PC-3 (cell line): ENCODE measurements at regions not wholly inside any gene's neighbourhood (a gene's known extent, or its start where the extent isn't known, plus 50 kb on each side); places are given as distances from the start of the nearest gene placed in this dataset.

Source experiments
- ATAC-seq: fragments of 200-7000 bp; cut with Tn5 transposase; 2 replicates; pipeline ENCODE4 v1.9.1; 2020; ENCODE audit warnings: mild to moderate bottlenecking, moderate library complexity
- BruUV-seq: library from RNA; stranded (reverse); fragments of 400-500 nt; replicated peaks from 2 replicates; lab custom pipeline; 2021; lab: Mats Ljungman, UMichigan
- CTCF ChIA-PET: fragments of 300-600 bp; sonication (Branson Sonifier 250); formaldehyde crosslinking; loops from one replicate; lab custom pipeline; 2022; ENCODE audit warnings: antibody characterized with exemption; lab: Charles Lee
- POLR2A ChIA-PET: fragments of 300-600 bp; sonication (Branson Sonifier 250); formaldehyde crosslinking; loops from one replicate; lab custom pipeline; 2022; ENCODE audit warnings: antibody characterized with exemption; ENCODE audit not compliant: unreplicated experiment; lab: Charles Lee
- DNase-seq: peaks from one replicate; pipeline ENCODE4 v3.0.0-alpha.2; 2015
- H2AFZ ChIP-seq: fragments of 300-600 bp; sonication (generic); 2 replicates; pipeline ENCODE4 v1.6.0; 2016; ENCODE audit warnings: antibody characterized with exemption, low read length
- H3F3A ChIP-seq: fragments of 300-600 bp; sonication (generic); one replicate; pipeline ENCODE4 v1.6.0; 2017; ENCODE audit warnings: antibody characterized with exemption, low read length, control low read depth, mild to moderate bottlenecking; ENCODE audit not compliant: unreplicated experiment
- H3K27ac ChIP-seq: fragments of 300-600 bp; sonication (generic); 2 replicates; pipeline ENCODE4 v1.5.1; 2016; ENCODE audit warnings: mild to moderate bottlenecking, low read length
- H3K27me3 ChIP-seq: fragments of 300-600 bp; sonication (generic); 2 replicates; pipeline ENCODE4 v1.6.1; 2016; ENCODE audit warnings: low read length, mixed read lengths
- H3K36me3 ChIP-seq: fragments of 300-600 bp; sonication (generic); 2 replicates; pipeline ENCODE4 v1.6.1; 2016; ENCODE audit warnings: low read depth, mixed run types, low read length, mixed read lengths
- H3K4me1 ChIP-seq: fragments of 300-600 bp; sonication (generic); 2 replicates; pipeline ENCODE4 v1.5.1; 2016; ENCODE audit warnings: low read length; ENCODE audit not compliant: insufficient read depth
- H3K4me2 ChIP-seq: fragments of 300-600 bp; sonication (generic); 2 replicates; pipeline ENCODE4 v1.6.0; 2016; ENCODE audit warnings: low read length
- H3K4me3 ChIP-seq: fragments of 300-600 bp; sonication (generic); 2 replicates; pipeline ENCODE4 v1.5.1; 2016; ENCODE audit warnings: mild to moderate bottlenecking, low read length, mixed read lengths
- H3K79me2 ChIP-seq: fragments of 300-600 bp; sonication (generic); 2 replicates; pipeline ENCODE4 v1.6.1; 2017; ENCODE audit warnings: low read length, mixed read lengths
- H3K9ac ChIP-seq: fragments of 300-600 bp; sonication (generic); 2 replicates; pipeline ENCODE4 v1.6.0; 2016; ENCODE audit warnings: mild to moderate bottlenecking, low read length
- H3K9me2 ChIP-seq: fragments of 300-600 bp; sonication (generic); replicated peaks from 2 replicates; pipeline ENCODE4 v1.6.1; 2016; ENCODE audit warnings: mixed run types, low read length, mixed read lengths
- H3K9me3 ChIP-seq: fragments of 300-600 bp; sonication (generic); 2 replicates; pipeline ENCODE4 v1.6.1; 2016; ENCODE audit warnings: low read length, mixed read lengths
- H4K20me1 ChIP-seq: fragments of 300-600 bp; sonication (generic); 2 replicates; pipeline ENCODE4 v1.6.1; 2016; ENCODE audit warnings: low read length, mixed read lengths
- EZH2 ChIP-seq: fragments of 300-600 bp; sonication (generic); IDR thresholded peaks from one replicate; pipeline ENCODE4 v1.6.1; 2017; ENCODE audit warnings: antibody characterized with exemption, mild to moderate bottlenecking, low read length; ENCODE audit not compliant: unreplicated experiment
- EZH2phosphoT487 ChIP-seq: fragments of 300-600 bp; sonication (generic); IDR thresholded peaks from 2 replicates; pipeline ENCODE4 v1.6.1; 2018; ENCODE audit warnings: mild to moderate bottlenecking, antibody characterized with exemption, low read length, borderline replicate concordance
- intact Hi-C: fragments of 100-400 bp; cut with micrococcal nuclease; formaldehyde crosslinking; loops from 2 replicates; pipeline ENCODE4 v1.9.0; 2023
- TF ChIP-seq, protein P1 (sequence below): fragments of 300-600 bp; sonication (generic); conservative IDR thresholded peaks from 2 replicates; pipeline ENCODE4 v1.5.1; 2017; ENCODE audit warnings: antibody characterized with exemption, low read depth, mild to moderate bottlenecking, low read length

DNA sequence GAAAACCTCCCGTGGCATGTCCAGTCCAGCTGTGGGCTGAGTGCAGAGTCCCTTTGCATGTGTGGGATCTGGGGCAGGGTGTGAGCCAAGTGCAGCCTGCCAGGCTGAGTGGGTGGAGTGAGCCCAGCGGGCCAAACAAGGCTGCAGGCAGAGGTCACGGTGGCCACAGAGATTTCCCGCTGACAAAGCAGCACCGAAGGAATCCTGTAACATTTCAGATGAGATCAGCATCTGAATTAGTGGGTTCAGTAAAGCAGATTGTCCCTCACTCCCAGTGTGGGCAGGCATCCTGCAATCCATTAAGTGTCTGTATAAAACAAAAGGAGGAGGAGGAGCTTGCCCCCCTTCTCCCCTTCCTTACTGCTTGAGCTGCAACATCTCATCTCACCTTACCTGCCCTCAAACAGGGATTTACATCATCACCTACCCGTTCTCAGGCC is 324.4 kb downstream of the FAT4 start:
- H3K4me1 ChIP-seq, result no peaks in the 10 kb centered on the region
- no peak overlapping the region for H2AFZ ChIP-seq
- no peak overlapping the region for H3K9ac ChIP-seq
- no peaks in the 10 kb centered on the region for H3K36me3 ChIP-seq
- no peak overlapping the region for H3K4me2 ChIP-seq
- H3K27ac ChIP-seq, result no peak overlapping the region
- ChIA-PET POLR2A (no interaction called here), CTCF (no interaction called here)
- TF ChIP-seq EZH2phosphoT487, result no peak
- TF ChIP-seq, protein P1, sequence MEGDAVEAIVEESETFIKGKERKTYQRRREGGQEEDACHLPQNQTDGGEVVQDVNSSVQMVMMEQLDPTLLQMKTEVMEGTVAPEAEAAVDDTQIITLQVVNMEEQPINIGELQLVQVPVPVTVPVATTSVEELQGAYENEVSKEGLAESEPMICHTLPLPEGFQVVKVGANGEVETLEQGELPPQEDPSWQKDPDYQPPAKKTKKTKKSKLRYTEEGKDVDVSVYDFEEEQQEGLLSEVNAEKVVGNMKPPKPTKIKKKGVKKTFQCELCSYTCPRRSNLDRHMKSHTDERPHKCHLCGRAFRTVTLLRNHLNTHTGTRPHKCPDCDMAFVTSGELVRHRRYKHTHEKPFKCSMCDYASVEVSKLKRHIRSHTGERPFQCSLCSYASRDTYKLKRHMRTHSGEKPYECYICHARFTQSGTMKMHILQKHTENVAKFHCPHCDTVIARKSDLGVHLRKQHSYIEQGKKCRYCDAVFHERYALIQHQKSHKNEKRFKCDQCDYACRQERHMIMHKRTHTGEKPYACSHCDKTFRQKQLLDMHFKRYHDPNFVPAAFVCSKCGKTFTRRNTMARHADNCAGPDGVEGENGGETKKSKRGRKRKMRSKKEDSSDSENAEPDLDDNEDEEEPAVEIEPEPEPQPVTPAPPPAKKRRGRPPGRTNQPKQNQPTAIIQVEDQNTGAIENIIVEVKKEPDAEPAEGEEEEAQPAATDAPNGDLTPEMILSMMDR, result no peak
- TF ChIP-seq EZH2, result no peak
- no TSS peak for BruUV-seq
- no peaks in the 10 kb centered on the region for H3K27me3 ChIP-seq
- ATAC-seq, result no peak
- H3K9me3 ChIP-seq, result no peaks in the 10 kb centered on the region
- no peak overlapping the region for H3K4me3 ChIP-seq
- no peaks in the 10 kb centered on the region for H3K9me2 ChIP-seq
- H3K79me2 ChIP-seq, result no peaks in the 10 kb centered on the region
- no peaks in the 10 kb centered on the region for H4K20me1 ChIP-seq
- H3F3A ChIP-seq, result no peaks in the 10 kb centered on the region
- DNase-seq, result no peak
- intact Hi-C loops, result no loop called here

DNA sequence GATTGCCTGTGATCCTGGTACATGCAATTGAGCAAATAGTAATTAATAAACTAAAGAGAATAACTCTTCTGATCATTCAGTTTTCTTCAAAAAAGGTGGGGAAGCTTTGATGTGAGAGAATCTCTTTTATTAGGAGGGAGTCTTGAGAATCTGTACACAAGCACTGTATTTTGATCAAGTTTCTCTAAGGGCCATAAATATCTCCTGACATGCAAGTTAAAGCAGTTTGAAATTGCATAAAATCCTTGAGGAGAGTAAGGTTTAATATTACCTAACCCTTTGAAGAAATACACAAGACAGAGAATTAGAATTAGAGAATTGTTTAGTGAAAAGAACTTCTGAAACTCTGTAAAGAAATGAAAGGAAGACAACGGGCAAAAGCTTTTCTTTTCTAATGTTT is 326.9 kb downstream of the FAT4 start:
- intact Hi-C loops, result no loop called here
- Histone ChIP-seq H3F3A (no peaks in the 10 kb centered on the region), H3K27ac (no peak overlapping the region), H3K9me3 (no peaks in the 10 kb centered on the region), H3K4me1 (no peaks in the 10 kb centered on the region), H3K36me3 (no peaks in the 10 kb centered on the region), H2AFZ (no peak overlapping the region), H3K27me3 (no peaks in the 10 kb centered on the region), H3K79me2 (no peaks in the 10 kb centered on the region), H4K20me1 (no peaks in the 10 kb centered on the region), H3K4me3 (no peak overlapping the region), H3K4me2 (no peak overlapping the region), H3K9ac (no peak overlapping the region), H3K9me2 (no peaks in the 10 kb centered on the region)
- POLR2A ChIA-PET, result no interaction called here
- no TSS peak for BruUV-seq
- CTCF ChIA-PET, result no interaction called here
- no peak for DNase-seq
- no peak for TF ChIP-seq EZH2
- ATAC-seq, result no peak

DNA sequence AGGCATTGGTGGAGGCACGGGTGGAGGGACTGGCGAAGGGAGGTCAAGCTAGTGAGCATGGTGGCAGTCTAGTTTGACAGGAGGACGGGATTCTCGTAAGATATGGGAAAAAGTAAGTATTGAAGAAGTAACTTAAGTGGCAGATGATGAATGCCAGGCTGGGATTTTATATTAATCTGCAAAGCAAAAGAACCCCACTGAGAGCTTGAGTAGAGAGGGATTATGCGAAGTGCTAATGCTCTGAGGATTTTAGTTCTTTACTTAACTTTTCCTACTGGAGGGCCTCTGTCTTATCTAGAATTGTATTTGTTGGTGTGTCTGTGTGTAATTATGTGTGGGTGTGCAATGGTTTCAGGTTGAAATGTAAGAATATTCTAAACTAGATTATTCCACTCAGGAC is 327.9 kb downstream of the FAT4 start:
- Histone ChIP-seq H3F3A (no peaks in the 10 kb centered on the region), H3K4me1 (no peaks in the 10 kb centered on the region), H3K4me2 (no peak overlapping the region), H3K27me3 (no peaks in the 10 kb centered on the region), H3K9me3 (no peaks in the 10 kb centered on the region), H3K4me3 (no peak overlapping the region), H4K20me1 (no peaks in the 10 kb centered on the region), H3K27ac (no peak overlapping the region), H3K36me3 (no peaks in the 10 kb centered on the region), H3K9me2 (no peaks in the 10 kb centered on the region), H3K9ac (no peak overlapping the region), H3K79me2 (no peaks in the 10 kb centered on the region), H2AFZ (no peak overlapping the region)
- intact Hi-C loops, result no loop called here
- ChIA-PET POLR2A (no interaction called here), CTCF (no interaction called here)
- no peak for DNase-seq
- TF ChIP-seq EZH2 (no peak), EZH2phosphoT487 (no peak)
- TF ChIP-seq, protein P1, result no peak
- no TSS peak for BruUV-seq
- ATAC-seq, result no peak
